Subcutaneous abdominal adipose tissue (tissue), 5 donors: ENCODE measurements at regions not wholly inside any gene's neighbourhood (a gene's known extent, or its start where the extent isn't known, plus 50 kb on each side); places are given as distances from the start of the nearest gene placed in this dataset.

Experiments used
- H3K27ac ChIP-seq: one replicate; pipeline ENCODE4 v1.7.0; 2013; ENCODE audit warnings: low read depth, mild to moderate bottlenecking, inconsistent platforms, low read length, moderate library complexity
- H3K27me3 ChIP-seq, 5 donors: one replicate each; pipeline ENCODE4 v1.7.0; 2013; ENCODE audit warnings: low read length in 5 of 5, inconsistent platforms in 1 of 5; ENCODE audit not compliant: control insufficient read depth in 5 of 5, insufficient read depth in 4 of 5
- H3K36me3 ChIP-seq, 5 donors: one replicate each; pipeline ENCODE4 v1.7.0; 2013; ENCODE audit warnings: low read length in 5 of 5; ENCODE audit not compliant: control insufficient read depth in 5 of 5, insufficient read depth in 5 of 5
- H3K4me1 ChIP-seq, 5 donors: one replicate each; pipeline ENCODE4 v1.7.0; 2013; ENCODE audit warnings: low read length in 5 of 5, mild to moderate bottlenecking in 3 of 5, moderate library complexity in 1 of 5; ENCODE audit not compliant: control insufficient read depth in 5 of 5, insufficient read depth in 5 of 5
- H3K4me3 ChIP-seq, 5 donors: one replicate each; pipeline ENCODE4 v1.7.0; 2013; ENCODE audit warnings: low read length in 5 of 5, low read depth in 1 of 5
- H3K9ac ChIP-seq, 5 donors: one replicate each; pipeline ENCODE4 v1.7.0; 2013; ENCODE audit warnings: low read length in 5 of 5, mild to moderate bottlenecking in 4 of 5, moderate library complexity in 3 of 5
- H3K9me3 ChIP-seq, 5 donors: one replicate each; pipeline ENCODE4 v1.7.0; 2013; ENCODE audit warnings: low read length in 5 of 5; ENCODE audit not compliant: control insufficient read depth in 5 of 5
- donor health status: healthy.
- donor health status: healthy.
- donor health status: healthy.
- donor health status: healthy.
- donor health status: healthy.

DNA sequence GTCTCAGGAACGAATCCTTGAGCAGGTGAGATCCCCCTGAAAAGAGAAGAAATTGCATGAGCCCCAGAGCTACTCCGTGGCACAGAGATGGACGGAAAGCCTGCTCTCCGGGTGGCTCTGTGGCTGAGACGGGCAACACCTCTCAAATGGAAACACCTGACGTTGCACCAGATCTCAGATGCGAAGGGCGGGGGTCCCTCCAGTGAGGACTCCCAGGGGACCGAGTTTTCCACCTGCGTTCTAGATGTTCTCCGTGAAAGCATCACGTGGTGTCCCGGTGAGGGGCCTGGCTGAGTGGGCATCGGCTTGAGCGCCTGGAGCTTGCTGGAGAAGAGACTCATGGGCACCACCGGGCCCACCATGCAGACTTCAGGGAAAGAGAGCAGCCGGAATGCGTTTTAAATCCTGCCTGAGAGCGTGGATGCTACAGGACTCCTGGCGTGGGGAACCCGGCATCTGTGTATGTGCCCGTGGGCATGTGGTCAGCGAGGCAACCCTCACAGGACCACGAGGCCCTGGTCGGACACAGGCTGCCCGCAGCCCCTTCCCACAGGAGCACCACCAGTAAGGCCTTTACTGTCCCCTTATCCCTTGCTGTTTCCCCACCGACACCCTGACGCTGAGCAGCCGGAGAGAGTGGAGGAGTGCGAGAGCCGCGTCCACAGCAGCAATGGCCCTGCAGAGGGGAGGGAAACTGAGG, 378.4 kb upstream of the IRX4 start:
- Histone ChIP-seq H3K36me3 (no peaks in the 10 kb centered on the region), H3K9me3 (peaks cover 0 to 6% (median 0%) of the 10 kb centered on the region in 5 donors), H3K9ac (no peak overlapping the region), H3K4me1 (no peaks in the 10 kb centered on the region), H3K4me3 (no peak overlapping the region), H3K27me3 (peaks cover 0 to 14% (median 9%) of the 10 kb centered on the region in 5 donors), H3K27ac (no peak overlapping the region)

DNA sequence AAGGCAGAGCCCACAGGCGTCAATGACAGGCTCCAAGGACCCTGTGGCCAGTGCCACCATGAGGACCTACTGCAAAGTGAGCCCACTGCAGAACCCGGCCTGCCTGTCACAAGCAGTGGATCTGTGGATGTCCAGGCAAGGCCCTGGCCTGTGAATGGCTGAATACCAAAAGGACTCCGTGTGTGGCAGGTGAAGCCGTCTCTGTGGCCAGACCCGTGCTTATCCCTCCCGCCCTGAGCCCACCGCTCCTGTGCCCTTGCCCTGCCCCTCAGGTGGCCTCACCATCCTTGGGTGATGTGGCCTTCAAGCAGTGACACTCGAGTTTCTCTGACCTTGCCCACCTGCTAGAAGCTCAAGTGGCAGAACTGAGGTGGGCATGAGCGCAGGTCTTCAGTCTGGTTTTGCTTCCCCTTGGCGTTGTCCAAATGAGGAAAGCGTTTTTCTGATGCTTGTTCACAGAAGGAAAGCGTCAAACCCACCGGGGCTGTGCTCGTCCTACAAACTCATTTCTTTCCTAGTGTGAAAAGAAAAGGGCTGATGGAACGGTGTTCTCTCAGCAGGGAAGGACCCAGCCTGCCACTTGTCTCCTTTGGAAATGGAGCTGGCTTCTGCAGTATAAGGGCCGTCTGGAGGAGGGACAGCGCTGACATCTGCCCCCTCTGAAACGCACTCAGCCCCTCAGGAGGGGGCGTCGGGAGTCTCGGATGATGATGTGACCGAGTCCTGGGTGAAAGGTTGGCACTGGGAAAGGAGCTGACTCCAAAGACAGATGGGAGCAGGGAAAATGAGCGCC, 377.7 kb upstream of the IRX4 start:
- Histone ChIP-seq H3K27ac (no peak overlapping the region), H3K9ac (no peak overlapping the region), H3K4me1 (no peaks in the 10 kb centered on the region), H3K9me3 (peaks cover 0 to 6% (median 0%) of the 10 kb centered on the region in 5 donors), H3K4me3 (no peak overlapping the region), H3K27me3 (peaks cover 0 to 14% (median 9%) of the 10 kb centered on the region in 5 donors), H3K36me3 (no peaks in the 10 kb centered on the region)

DNA sequence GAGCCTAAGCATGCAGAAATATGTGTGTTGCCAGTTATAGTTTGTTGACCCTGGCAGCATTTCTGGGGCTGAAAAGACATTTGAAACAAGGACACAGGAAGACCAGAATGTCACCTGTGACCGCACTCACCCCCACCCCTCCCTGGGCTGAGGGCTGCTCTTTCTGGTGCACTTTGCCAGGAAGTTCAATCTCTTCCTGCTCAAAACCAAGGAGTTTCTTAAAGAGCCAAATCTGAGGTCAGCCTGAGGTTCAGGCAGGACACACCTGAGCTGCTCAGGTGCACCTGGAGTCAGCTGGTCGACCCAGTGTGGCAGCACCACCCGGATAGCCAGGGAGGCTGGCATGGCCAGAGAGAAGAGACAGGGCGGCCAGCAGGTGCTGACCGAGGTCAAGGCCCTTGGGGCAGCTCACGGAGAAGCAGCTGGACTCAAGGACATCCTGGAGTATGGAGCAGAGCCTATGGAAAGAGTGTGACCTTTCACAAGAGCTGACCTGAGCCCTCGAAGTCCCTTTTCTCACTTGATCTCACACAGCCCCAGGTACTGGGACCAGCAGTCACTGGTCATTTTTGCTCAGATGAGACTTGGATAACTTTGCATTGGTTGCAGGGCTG, 376.9 kb upstream of the IRX4 start:
- Histone ChIP-seq H3K27ac (no peak overlapping the region), H3K9me3 (peaks cover 0 to 4% (median 0%) of the 10 kb centered on the region in 5 donors), H3K4me1 (no peaks in the 10 kb centered on the region), H3K36me3 (no peaks in the 10 kb centered on the region), H3K4me3 (no peak overlapping the region), H3K27me3 (peaks cover 0 to 14% (median 9%) of the 10 kb centered on the region in 5 donors), H3K9ac (no peak overlapping the region)

DNA sequence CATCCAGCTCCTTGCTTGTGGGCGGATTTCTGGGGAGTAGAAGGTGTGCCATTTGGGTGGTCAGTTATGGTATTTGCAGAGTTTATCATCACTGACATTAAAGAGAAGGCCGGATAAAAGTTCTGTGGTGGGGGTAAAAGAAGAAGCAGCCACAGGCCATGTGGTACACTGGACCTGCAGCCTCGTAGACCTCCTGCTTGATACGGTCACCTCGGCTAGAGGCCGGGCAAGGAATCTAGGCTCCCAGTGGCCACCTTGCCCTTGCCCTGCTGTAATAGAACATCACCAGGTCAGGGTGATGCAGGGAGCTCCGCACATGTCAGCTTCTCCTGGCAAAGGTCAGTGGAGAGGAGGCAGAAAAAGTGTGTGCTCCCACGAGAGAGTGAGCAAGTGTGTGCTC, 376.1 kb upstream of the IRX4 start:
- Histone ChIP-seq H3K36me3 (no peaks in the 10 kb centered on the region), H3K4me3 (no peak overlapping the region), H3K9ac (no peak overlapping the region), H3K9me3 (peaks cover 0 to 2% (median 0%) of the 10 kb centered on the region in 5 donors), H3K27ac (no peak overlapping the region), H3K4me1 (no peaks in the 10 kb centered on the region), H3K27me3 (peaks cover 0 to 14% (median 9%) of the 10 kb centered on the region in 5 donors)

DNA sequence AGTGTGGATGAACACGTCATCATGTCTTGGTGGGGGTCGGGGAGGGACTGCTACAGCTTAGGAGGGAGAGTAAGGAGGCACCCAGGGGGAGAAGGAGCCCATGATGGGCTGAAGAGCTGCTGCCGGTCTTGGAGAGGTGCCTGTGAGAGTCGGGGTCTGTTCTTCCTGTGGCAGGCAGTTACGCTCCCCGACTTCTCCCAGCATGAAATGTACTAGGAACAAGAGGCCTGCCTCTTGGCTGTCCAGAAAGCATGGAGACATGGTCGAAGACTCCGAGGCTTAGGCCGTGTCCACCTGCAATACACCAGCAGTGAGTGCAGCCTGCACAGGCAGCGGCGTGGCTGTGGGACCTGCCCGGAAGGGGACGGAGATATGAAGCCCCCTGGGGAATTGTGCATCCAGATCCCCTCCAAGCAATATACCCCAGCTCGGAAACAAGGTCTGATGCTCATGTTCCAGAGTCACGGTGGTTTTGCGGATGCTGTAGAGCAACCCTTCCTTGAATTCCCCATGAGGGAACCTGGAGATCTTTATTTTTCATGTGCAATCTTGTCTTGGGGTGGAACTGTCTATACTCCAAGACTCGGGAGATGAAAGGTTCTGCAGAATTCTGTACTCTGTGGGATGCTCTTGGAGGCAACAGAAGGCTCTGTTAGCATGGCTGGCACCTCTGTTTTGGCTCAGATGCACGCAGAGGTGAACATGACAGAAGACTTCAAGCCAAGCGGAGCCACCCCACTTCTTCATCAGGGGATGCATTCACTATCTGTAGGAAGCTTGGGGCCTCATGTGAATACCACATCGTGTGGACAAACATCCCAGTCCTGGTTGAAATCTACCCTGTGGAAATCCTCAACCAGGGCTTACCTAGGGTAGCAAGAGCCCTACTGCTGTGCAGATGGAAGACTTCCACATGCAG, 374.9 kb upstream of the IRX4 start:
- H3K4me3 ChIP-seq: no peak overlapping the region
- H3K4me1 ChIP-seq: no peaks in the 10 kb centered on the region
- H3K27ac ChIP-seq: no peak overlapping the region
- H3K36me3 ChIP-seq: no peaks in the 10 kb centered on the region
- peaks cover 0 to 15% (median 9%) of the 10 kb centered on the region in 5 donors for H3K27me3 ChIP-seq
- H3K9ac ChIP-seq: no peak overlapping the region
- H3K9me3 ChIP-seq: no peaks in the 10 kb centered on the region

DNA sequence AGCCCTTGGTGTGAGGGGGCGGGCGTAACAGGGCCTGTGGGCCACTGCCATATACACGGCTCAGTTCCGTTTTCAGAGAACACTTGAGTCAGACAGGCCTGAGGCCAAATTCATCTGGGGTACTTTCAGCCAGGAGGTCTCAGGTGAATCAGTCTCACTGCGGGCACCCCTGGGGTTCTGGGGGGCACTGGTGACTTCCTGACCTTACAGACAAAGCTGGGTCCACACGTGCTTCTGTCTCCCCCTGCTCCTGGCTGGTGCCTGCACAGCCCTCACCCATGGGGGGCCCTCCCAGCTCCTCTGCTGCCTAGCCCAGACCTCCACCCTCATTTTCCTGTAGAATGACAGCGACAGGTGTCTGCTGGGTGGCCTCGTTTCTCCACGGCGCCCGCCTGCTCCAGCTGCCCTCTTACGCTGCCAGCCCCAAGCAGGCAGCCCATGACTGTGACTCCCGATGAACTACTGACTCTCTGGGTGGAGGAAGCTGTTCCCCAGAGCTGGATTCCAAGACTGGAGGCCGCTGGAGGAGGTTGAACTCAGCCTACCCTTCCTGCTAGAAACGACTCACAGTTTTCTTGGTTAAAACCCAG, 374.1 kb upstream of the IRX4 start:
- Histone ChIP-seq H3K4me1 (no peaks in the 10 kb centered on the region), H3K36me3 (no peaks in the 10 kb centered on the region), H3K9ac (no peak overlapping the region), H3K9me3 (no peaks in the 10 kb centered on the region), H3K4me3 (no peak overlapping the region), H3K27ac (no peak overlapping the region), H3K27me3 (peaks cover 3 to 15% (median 9%) of the 10 kb centered on the region in 5 donors)

DNA sequence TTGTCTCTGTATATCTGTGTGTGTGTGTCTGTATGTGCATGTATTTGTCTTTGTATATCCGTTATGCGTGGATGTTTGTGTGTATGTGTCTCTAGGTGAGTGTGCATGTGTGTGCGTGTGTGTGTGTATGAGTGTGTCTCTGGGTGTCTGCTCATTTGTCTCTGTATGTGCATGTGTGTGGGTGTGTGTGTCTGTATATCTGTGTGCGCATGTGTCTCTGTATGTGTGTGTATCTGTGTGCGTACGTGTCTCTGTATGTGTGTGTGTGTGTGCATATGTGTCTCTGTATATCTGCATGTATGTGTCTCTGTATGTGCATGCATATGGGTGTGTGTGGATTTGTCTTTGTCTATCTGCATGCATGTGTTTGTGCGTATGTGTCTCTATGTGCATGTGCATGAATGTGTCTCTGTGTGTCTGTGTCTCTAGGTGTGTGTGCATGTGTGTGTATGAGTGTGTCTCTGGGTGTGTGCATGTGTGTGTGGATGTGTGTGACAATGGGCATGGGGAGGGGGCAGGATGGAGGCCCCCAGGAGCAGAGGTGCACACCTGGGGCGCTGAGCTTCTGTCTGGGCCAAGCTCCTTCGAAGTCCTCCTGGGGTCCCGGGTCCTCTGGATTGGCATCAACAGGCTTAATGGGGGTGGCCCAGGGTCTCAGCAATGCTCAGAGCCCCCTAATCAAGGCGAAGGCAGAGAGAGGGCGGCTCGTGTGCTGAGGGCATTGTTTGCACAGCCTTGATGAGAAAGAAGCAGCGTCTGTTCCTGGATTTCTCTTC, 373.4 kb upstream of the IRX4 start:
- H3K9ac ChIP-seq: no peak overlapping the region
- no peak overlapping the region for H3K27ac ChIP-seq
- no peaks in the 10 kb centered on the region for H3K36me3 ChIP-seq
- H3K4me1 ChIP-seq: no peaks in the 10 kb centered on the region
- H3K27me3 ChIP-seq: peaks cover 2 to 14% (median 9%) of the 10 kb centered on the region in 5 donors
- no peak overlapping the region for H3K4me3 ChIP-seq
- no peaks in the 10 kb centered on the region for H3K9me3 ChIP-seq

DNA sequence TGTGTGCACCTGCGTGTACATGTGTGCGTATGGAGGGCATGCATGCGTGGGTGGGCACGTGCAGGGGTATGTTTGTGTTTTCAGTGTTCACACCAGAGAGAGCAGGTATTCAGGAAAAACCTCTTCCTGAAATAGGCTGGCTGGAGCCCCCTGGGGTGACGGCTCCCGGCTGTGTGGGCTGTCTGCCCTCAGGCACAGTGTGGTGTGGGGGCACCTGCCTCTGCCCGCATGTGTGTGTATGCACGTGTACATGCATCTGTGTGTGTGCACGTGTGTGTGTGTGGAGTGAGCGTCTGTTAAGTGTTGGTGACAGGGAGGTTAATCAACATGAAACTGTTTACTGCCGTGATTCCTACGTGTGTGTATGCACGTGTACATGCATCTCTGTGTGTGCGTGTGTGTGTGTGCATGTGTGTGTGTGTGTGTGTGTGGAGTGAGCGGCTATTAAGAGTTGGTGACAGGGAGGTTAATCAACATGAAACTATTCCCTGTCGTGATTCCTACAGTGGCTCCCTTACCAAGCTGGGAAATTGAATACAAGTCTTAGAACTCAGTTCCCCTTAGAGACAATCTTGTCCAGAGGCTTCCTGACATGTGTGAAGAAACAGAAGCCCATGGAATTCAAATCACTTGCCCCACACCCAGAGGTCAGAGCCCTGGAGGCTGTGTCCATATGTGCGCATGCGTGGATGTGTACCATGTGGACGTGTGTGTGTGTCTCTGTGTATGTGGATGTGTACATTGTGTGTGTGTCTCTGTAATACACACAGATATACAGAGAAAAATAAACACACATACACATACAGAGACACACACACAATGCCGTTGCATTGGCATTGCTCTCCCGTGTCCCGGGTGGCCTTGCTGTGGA, 372.4 kb upstream of the IRX4 start:
- no peaks in the 10 kb centered on the region for H3K36me3 ChIP-seq
- no peaks in the 10 kb centered on the region for H3K9me3 ChIP-seq
- H3K4me1 ChIP-seq: no peaks in the 10 kb centered on the region
- no peak overlapping the region for H3K27ac ChIP-seq
- H3K27me3 ChIP-seq: peaks cover 2 to 12% (median 9%) of the 10 kb centered on the region in 5 donors
- H3K9ac ChIP-seq: no peak overlapping the region
- no peak overlapping the region for H3K4me3 ChIP-seq
